Activated CD4-positive, alpha-beta T cell treated with anti-CD3 and anti-CD28 coated beads, Interleukin-2, amount 10 ng/mL, durations not matched to agents 24 days and 14 days (primary cell): ENCODE measurements at regions not wholly inside any gene's neighbourhood (a gene's known extent, or its start where the extent isn't known, plus 50 kb on each side); places are given as distances from the start of the nearest gene placed in this dataset.

Source experiments
- DNase-seq: peaks from one replicate; pipeline ENCODE4 v3.0.0; 2022
- H3K27ac Mint-ChIP-seq: one replicate; pipeline ENCODE4 v1.8.0; 2022; ENCODE audit warnings: mild to moderate bottlenecking, mixed read lengths
- H3K27me3 Mint-ChIP-seq: one replicate; pipeline ENCODE4 v1.8.0; 2022; ENCODE audit warnings: mixed read lengths
- H3K36me3 Mint-ChIP-seq: one replicate; pipeline ENCODE4 v1.8.0; 2022; ENCODE audit warnings: low read depth, mild to moderate bottlenecking, mixed read lengths
- H3K4me1 Mint-ChIP-seq: one replicate; pipeline ENCODE4 v1.8.0; 2021; ENCODE audit warnings: mixed read lengths
- H3K4me3 Mint-ChIP-seq: one replicate; pipeline ENCODE4 v1.8.0; 2022; ENCODE audit warnings: mild to moderate bottlenecking, moderate library complexity, mixed read lengths
- H3K9me3 Mint-ChIP-seq: one replicate; pipeline ENCODE4 v1.8.0; 2021; ENCODE audit warnings: mixed read lengths
- intact Hi-C: fragments of 100-400 bp; cut with micrococcal nuclease; formaldehyde crosslinking; loops from one replicate; pipeline ENCODE4 v1.15.1; 2023

DNA sequence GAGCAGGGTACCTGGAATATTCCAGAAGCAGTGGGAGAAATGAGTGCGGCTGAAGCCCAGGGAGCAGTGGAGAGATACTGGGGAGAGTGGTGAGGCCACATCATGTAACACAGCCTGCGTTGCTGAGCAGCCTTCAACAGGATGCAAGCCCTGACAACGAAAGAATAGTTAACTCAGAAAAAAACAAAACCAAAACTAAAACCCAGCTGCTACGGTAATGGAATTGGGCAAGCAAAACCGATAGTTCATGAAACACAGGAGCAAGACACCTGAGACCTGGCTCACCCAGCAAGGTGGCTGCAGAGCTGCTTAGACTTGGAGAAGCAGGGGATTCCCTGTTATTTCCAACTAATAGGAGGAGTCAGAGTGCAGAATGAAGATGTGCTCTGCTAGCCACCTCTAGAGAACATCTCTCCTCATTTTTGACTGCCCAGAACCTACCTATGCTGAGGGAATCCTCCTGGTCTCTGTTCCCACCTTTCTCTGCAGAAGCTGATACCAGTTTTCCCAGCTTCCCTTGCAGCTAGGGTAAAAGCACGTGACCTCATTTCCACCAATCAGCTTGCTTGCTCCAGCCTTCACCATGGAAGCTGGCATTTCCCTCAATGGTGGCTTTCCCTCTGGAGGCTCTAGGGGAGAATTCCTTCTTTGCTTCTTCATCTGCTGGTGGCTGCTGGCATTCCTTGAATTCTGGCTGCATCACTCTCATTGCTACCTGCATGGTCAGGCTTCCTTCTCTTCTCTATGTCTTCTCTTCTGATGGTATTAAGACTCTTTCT lies 59.4 kb upstream of the XYLT1 start:
- DNase-seq: peak; percentile 84
- intact Hi-C loops: no loop called here
- no peaks in the 10 kb centered on the region for H3K36me3 Mint-ChIP-seq
- H3K9me3 Mint-ChIP-seq: no peaks in the 10 kb centered on the region
- peak overlapping the region; percentile 67 for H3K27ac Mint-ChIP-seq
- peak overlapping the region; percentile 71 for H3K4me3 Mint-ChIP-seq
- peaks cover under 1% of the 10 kb centered on the region for H3K27me3 Mint-ChIP-seq
- peaks cover 16% of the 10 kb centered on the region for H3K4me1 Mint-ChIP-seq

DNA sequence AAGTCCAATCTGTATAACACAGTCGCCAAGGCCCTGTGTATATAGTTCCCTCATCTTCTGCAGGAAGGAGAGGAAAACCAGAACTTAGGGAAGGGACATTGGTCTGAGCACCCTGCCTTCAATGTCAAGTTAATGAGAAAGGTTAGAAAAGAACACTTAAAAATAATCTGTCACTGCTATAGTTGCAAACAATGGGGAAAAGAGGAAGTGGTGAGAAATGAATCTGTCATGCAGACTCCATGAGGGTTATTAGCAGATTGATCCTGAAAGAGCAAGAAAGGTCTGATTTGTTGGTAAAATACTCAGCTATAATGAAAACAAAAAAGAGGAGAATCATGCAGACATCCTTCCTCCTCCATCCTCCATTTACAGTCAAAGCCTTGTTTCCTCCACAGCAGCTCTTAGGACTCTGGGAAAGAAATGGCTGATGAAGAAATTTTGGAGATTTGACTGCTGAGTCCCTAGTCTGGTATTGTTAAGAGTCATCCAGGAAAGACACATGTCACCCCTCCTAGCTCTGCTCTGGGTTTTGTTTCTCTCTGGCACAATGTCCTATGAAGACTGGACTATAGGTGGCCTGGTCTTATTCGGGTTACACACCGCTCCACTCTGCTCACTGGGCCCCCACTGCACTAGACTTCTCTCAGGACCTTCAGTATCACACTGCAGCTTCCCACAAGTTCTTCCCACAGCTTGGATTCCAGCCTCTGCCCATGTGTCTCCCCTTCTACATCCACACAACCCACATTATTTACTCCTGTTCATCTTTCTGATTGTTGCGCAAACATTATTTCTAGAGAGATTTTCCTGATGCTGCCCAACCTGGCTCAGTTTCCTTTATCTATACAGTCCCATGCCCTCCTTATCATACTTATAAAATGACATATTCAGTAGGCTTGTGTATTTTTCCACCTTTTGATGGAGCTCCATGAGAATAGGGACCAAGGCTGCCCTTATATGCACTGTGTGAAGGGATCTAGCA lies 56.5 kb upstream of the XYLT1 start:
- intact Hi-C loops: no loop called here
- Mint-ChIP-seq H3K4me3 (no peak overlapping the region), H3K9me3 (no peaks in the 10 kb centered on the region), H3K27me3 (peaks cover 4% of the 10 kb centered on the region), H3K4me1 (peaks cover 16% of the 10 kb centered on the region), H3K27ac (no peak overlapping the region), H3K36me3 (no peaks in the 10 kb centered on the region)
- no peak for DNase-seq

GRCh38 chr16:17524656-17525055 lies 53.9 kb upstream of the XYLT1 start:
- Mint-ChIP-seq H3K36me3 (no peaks in the 10 kb centered on the region), H3K4me3 (no peak overlapping the region), H3K27ac (no peak overlapping the region), H3K4me1 (peaks cover 7% of the 10 kb centered on the region), H3K9me3 (no peaks in the 10 kb centered on the region), H3K27me3 (peaks cover 24% of the 10 kb centered on the region)
- intact Hi-C loops: no loop called here
- no peak for DNase-seq

- intact Hi-C loops: no loop called here
- Mint-ChIP-seq H3K4me3 (no peak overlapping the region), H3K27me3 (peaks cover 37% of the 10 kb centered on the region), H3K4me1 (no peaks in the 10 kb centered on the region), H3K9me3 (no peaks in the 10 kb centered on the region), H3K36me3 (no peaks in the 10 kb centered on the region), H3K27ac (no peak overlapping the region)
- no peak for DNase-seq
Observed at GRCh38 chr16:17520561-17520960, 49.8 kb upstream of the XYLT1 start.
